Epithelial cell of proximal tubule (primary cell): ENCODE measurements at regions not wholly inside any gene's neighbourhood (a gene's known extent, or its start where the extent isn't known, plus 50 kb on each side); places are given as distances from the start of the nearest gene placed in this dataset.

Experiments used
- DNase-seq: peaks from one replicate; pipeline ENCODE4 v3.0.0-alpha.2; 2011; ENCODE audit warnings: low read depth
- H3K4me3 ChIP-seq: 2 replicates; pipeline ENCODE4 v1.5.1; 2011; ENCODE audit warnings: low read depth, mild to moderate bottlenecking, low read length
- CTCF ChIP-seq: conservative IDR thresholded peaks from 2 replicates; pipeline ENCODE4 v1.5.1; 2012; ENCODE audit warnings: low read depth, mild to moderate bottlenecking, low read length

GRCh38 chr14:84217066-84217465, 1312.9 kb upstream of the FLRT2 start:
- H3K4me3 ChIP-seq = no peak overlapping the region
- no peak for TF ChIP-seq CTCF
- no peak for DNase-seq

- H3K4me3 ChIP-seq = no peak overlapping the region
- no peak for DNase-seq
- no peak for TF ChIP-seq CTCF
These were observed 1304.7 kb upstream of the FLRT2 start for GRCh38 chr14:84225268-84225667.

- no peak for DNase-seq
- TF ChIP-seq CTCF = no peak
- no peak overlapping the region for H3K4me3 ChIP-seq
These were observed 1301.2 kb upstream of the FLRT2 start for GRCh38 chr14:84228702-84229101.

- H3K4me3 ChIP-seq = no peak overlapping the region
- no peak for TF ChIP-seq CTCF
- no peak for DNase-seq
These were observed 1295.7 kb upstream of the FLRT2 start for GRCh38 chr14:84234281-84234680.

GRCh38 chr14:84236290-84236689, 1293.7 kb upstream of the FLRT2 start:
- no peak for TF ChIP-seq CTCF
- no peak overlapping the region for H3K4me3 ChIP-seq
- no peak for DNase-seq

GRCh38 chr14:84237881-84238280, 1292.1 kb upstream of the FLRT2 start:
- no peak overlapping the region for H3K4me3 ChIP-seq
- DNase-seq = no peak
- TF ChIP-seq CTCF = no peak

- no peak for DNase-seq
- H3K4me3 ChIP-seq = no peak overlapping the region
- no peak for TF ChIP-seq CTCF
These were observed 1282.3 kb upstream of the FLRT2 start for GRCh38 chr14:84247693-84248092.
